Liver (tissue), 8 donors: ENCODE measurements at regions not wholly inside any gene's neighbourhood (a gene's known extent, or its start where the extent isn't known, plus 50 kb on each side); places are given as distances from the start of the nearest gene placed in this dataset.

ENCODE experiments used
- DNase-seq: peaks from one replicate; pipeline ENCODE4 v3.0.0-alpha.2; 2017; ENCODE audit warnings: low spot score
- H3K27ac ChIP-seq, 2 donors: one replicate each; pipeline ENCODE4 v1.7.0; 2013; ENCODE audit warnings: inconsistent platforms in 2 of 2, low read length in 2 of 2, control low read depth in 1 of 2, low read depth in 1 of 2, mild to moderate bottlenecking in 1 of 2
- H3K27me3 ChIP-seq, 4 donors: one replicate each; pipeline versions ENCODE4 v1.6.1 to v1.7.0; 2013; ENCODE audit warnings: low read length in 3 of 4, inconsistent platforms in 1 of 4, mild to moderate bottlenecking in 1 of 4, moderate library complexity in 1 of 4; ENCODE audit not compliant: control insufficient read depth in 4 of 4, insufficient read depth in 4 of 4
- H3K36me3 ChIP-seq, 4 donors: one replicate each; pipeline versions ENCODE4 v1.6.1 to v1.7.0; 2013; ENCODE audit warnings: low read length in 3 of 4, mild to moderate bottlenecking in 3 of 4, low read depth in 1 of 4, moderate library complexity in 1 of 4; ENCODE audit not compliant: control insufficient read depth in 4 of 4, insufficient read depth in 3 of 4
- H3K4me1 ChIP-seq, 4 donors: one replicate each; pipeline versions ENCODE4 v1.6.1 to v1.7.0; 2013; ENCODE audit warnings: low read length in 3 of 4, mild to moderate bottlenecking in 3 of 4, moderate library complexity in 1 of 4; ENCODE audit not compliant: control insufficient read depth in 4 of 4, insufficient read depth in 4 of 4
- H3K4me3 ChIP-seq, 3 donors: one replicate each; pipeline versions ENCODE4 v1.6.1 to v1.7.0; 2013; ENCODE audit warnings: low read length in 3 of 3, control low read depth in 1 of 3, low read depth in 1 of 3, mild to moderate bottlenecking in 1 of 3
- H3K9ac ChIP-seq, 2 donors: one replicate each; pipeline ENCODE4 v1.7.0; 2013; ENCODE audit warnings: low read length in 2 of 2, mild to moderate bottlenecking in 2 of 2, moderate library complexity in 2 of 2, control low read depth in 1 of 2, low read depth in 1 of 2
- H3K9me3 ChIP-seq, 4 donors: one replicate each; pipeline versions ENCODE4 v1.6.1 to v1.7.0; 2013; ENCODE audit warnings: low read length in 3 of 4; ENCODE audit not compliant: control insufficient read depth in 4 of 4
- EGR1 ChIP-seq, 2 donors: IDR thresholded peaks; 2 replicates each; pipeline ENCODE4 v1.6.1; 2016 to 2018; ENCODE audit warnings: antibody characterized with exemption in 2 of 2, low read depth in 2 of 2
- FOXA1 ChIP-seq: IDR thresholded peaks from 2 replicates; pipeline ENCODE4 v1.6.1; 2016; ENCODE audit warnings: antibody characterized with exemption
- FOXA2 ChIP-seq: IDR thresholded peaks from 2 replicates; pipeline ENCODE4 v1.6.1; 2016; ENCODE audit warnings: antibody characterized with exemption
- GABPA ChIP-seq, 2 donors: IDR thresholded peaks in 1 of 2; conservative IDR thresholded peaks in 1 of 2; 2 replicates each; pipeline ENCODE4 v1.6.1; 2016; ENCODE audit warnings: antibody characterized with exemption in 2 of 2, mild to moderate bottlenecking in 1 of 2, moderate library complexity in 1 of 2
- HNF4A ChIP-seq, 2 donors: conservative IDR thresholded peaks; 2 replicates each; pipeline ENCODE4 v1.6.1; 2016; ENCODE audit warnings: antibody characterized with exemption in 2 of 2, mild to moderate bottlenecking in 2 of 2
- JUND ChIP-seq, 2 donors: IDR thresholded peaks; 2 replicates each; pipeline ENCODE4 v1.6.1; 2016; ENCODE audit warnings: antibody characterized with exemption in 2 of 2
- MAX ChIP-seq: IDR thresholded peaks from 2 replicates; pipeline ENCODE4 v1.6.1; 2016; ENCODE audit warnings: antibody characterized with exemption
- NR2F2 ChIP-seq: IDR thresholded peaks from 2 replicates; pipeline ENCODE4 v1.6.1; 2016; ENCODE audit warnings: antibody characterized with exemption
- RAD21 ChIP-seq, 2 donors: IDR thresholded peaks; 2 replicates each; pipeline ENCODE4 v1.6.1; 2016; ENCODE audit warnings: antibody characterized with exemption in 2 of 2, mild to moderate bottlenecking in 2 of 2
- RXRA ChIP-seq, 2 donors: IDR thresholded peaks; 2 replicates each; pipeline ENCODE4 v1.6.1; 2017 to 2018; ENCODE audit warnings: antibody characterized with exemption in 2 of 2, mild to moderate bottlenecking in 1 of 2
- SP1 ChIP-seq: IDR thresholded peaks from 2 replicates; pipeline ENCODE4 v1.6.1; 2018; ENCODE audit warnings: antibody characterized with exemption, mild to moderate bottlenecking
- TAF1 ChIP-seq: conservative IDR thresholded peaks from 2 replicates; pipeline ENCODE4 v1.6.1; 2016; ENCODE audit warnings: antibody characterized with exemption, mild to moderate bottlenecking
- YY1 ChIP-seq: IDR thresholded peaks from 2 replicates; pipeline ENCODE4 v1.6.1; 2016; ENCODE audit warnings: antibody characterized with exemption, mild to moderate bottlenecking
- ZBTB33 ChIP-seq: IDR thresholded peaks from 2 replicates; pipeline ENCODE4 v1.6.1; 2016; ENCODE audit warnings: antibody characterized with exemption
- WGBS: extraction: QIAGEN DNeasy Blood & Tissue Kit; methylation state at CpG from one replicate; pipeline ENCODE4 v1.1.7; 2013; 5-methylcytosine and 5-hydroxymethylcytosine counted together
- TF ChIP-seq, protein P1 (sequence below): fragments of 150-350 bp; IDR thresholded peaks from 2 replicates; pipeline ENCODE4 v1.5.1; 2017; ENCODE audit warnings: improper control_type of control experiment, low read depth, low read length; ENCODE audit not compliant: missing input control
- TF ChIP-seq, protein P2 (sequence below): IDR thresholded peaks from 2 replicates; pipeline ENCODE4 v1.6.1; 2016; ENCODE audit warnings: antibody characterized with exemption
- TF ChIP-seq, protein P3 (sequence below): IDR thresholded peaks from 2 replicates; pipeline ENCODE4 v1.6.1; 2016; ENCODE audit warnings: antibody characterized with exemption, mild to moderate bottlenecking
- donor health status: healthy.
- donor health status: healthy.
- donor health status: healthy.
- donor health status: healthy.
- donor health status: healthy.

- Histone ChIP-seq H3K4me1 (no peaks in the 10 kb centered on the region), H3K9me3 (no peaks in the 10 kb centered on the region), H3K9ac (no peak overlapping the region), H3K4me3 (no peak overlapping the region), H3K27me3 (no peaks in the 10 kb centered on the region), H3K36me3 (no peaks in the 10 kb centered on the region), H3K27ac (no peak overlapping the region)
- DNase-seq = no peak
- TF ChIP-seq RAD21 (IDR thresholded peaks at IDR 0.05) (no peak), MAX (no peak), NR2F2 (no peak), JUND (IDR thresholded peaks at IDR 0.05) (no peak), TAF1 (no peak), ZBTB33 (no peak), GABPA (IDR thresholded peaks at IDR 0.05 in 1 of 2, conservative IDR thresholded peaks at IDR 0.05 in 1 of 2) (no peak), FOXA1 (no peak), EGR1 (IDR thresholded peaks at IDR 0.05; ENCODE audit: low read depth in 2 of 2) (no peak), RXRA (IDR thresholded peaks at IDR 0.05) (no peak), SP1 (no peak), YY1 (no peak), HNF4A (conservative IDR thresholded peaks at IDR 0.05) (no peak)
- TF ChIP-seq, protein P1, sequence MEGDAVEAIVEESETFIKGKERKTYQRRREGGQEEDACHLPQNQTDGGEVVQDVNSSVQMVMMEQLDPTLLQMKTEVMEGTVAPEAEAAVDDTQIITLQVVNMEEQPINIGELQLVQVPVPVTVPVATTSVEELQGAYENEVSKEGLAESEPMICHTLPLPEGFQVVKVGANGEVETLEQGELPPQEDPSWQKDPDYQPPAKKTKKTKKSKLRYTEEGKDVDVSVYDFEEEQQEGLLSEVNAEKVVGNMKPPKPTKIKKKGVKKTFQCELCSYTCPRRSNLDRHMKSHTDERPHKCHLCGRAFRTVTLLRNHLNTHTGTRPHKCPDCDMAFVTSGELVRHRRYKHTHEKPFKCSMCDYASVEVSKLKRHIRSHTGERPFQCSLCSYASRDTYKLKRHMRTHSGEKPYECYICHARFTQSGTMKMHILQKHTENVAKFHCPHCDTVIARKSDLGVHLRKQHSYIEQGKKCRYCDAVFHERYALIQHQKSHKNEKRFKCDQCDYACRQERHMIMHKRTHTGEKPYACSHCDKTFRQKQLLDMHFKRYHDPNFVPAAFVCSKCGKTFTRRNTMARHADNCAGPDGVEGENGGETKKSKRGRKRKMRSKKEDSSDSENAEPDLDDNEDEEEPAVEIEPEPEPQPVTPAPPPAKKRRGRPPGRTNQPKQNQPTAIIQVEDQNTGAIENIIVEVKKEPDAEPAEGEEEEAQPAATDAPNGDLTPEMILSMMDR = no peak
- TF ChIP-seq, protein P2, sequence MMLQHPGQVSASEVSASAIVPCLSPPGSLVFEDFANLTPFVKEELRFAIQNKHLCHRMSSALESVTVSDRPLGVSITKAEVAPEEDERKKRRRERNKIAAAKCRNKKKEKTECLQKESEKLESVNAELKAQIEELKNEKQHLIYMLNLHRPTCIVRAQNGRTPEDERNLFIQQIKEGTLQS = no peak
- TF ChIP-seq, protein P3, sequence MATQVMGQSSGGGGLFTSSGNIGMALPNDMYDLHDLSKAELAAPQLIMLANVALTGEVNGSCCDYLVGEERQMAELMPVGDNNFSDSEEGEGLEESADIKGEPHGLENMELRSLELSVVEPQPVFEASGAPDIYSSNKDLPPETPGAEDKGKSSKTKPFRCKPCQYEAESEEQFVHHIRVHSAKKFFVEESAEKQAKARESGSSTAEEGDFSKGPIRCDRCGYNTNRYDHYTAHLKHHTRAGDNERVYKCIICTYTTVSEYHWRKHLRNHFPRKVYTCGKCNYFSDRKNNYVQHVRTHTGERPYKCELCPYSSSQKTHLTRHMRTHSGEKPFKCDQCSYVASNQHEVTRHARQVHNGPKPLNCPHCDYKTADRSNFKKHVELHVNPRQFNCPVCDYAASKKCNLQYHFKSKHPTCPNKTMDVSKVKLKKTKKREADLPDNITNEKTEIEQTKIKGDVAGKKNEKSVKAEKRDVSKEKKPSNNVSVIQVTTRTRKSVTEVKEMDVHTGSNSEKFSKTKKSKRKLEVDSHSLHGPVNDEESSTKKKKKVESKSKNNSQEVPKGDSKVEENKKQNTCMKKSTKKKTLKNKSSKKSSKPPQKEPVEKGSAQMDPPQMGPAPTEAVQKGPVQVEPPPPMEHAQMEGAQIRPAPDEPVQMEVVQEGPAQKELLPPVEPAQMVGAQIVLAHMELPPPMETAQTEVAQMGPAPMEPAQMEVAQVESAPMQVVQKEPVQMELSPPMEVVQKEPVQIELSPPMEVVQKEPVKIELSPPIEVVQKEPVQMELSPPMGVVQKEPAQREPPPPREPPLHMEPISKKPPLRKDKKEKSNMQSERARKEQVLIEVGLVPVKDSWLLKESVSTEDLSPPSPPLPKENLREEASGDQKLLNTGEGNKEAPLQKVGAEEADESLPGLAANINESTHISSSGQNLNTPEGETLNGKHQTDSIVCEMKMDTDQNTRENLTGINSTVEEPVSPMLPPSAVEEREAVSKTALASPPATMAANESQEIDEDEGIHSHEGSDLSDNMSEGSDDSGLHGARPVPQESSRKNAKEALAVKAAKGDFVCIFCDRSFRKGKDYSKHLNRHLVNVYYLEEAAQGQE = no peak
These were observed 132.4 kb downstream of the TXNL1 start for GRCh38 chr18:56505971-56506370.

DNA sequence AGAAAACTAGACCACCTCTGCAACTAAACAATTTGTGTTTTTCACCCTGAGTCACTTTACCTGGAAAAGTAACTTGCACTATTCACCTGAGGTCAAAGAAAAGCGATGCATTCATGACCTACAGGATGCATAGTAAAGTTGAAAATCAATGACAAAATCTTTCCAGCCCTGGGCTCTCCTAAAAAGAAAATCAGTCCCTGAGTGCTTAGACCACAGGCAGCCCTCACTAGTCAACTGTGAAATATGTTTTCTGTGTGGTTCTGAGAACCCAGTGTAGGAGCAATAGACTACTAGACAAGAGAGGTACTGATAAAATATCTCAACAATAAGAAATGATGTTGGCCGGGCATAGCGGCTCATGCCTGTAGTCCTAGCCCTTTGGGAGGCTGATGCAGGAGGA lies 133.1 kb downstream of the TXNL1 start:
- Histone ChIP-seq H3K4me3 (no peak overlapping the region), H3K36me3 (no peaks in the 10 kb centered on the region), H3K4me1 (no peaks in the 10 kb centered on the region), H3K27ac (no peak overlapping the region), H3K9ac (no peak overlapping the region), H3K9me3 (no peaks in the 10 kb centered on the region), H3K27me3 (no peaks in the 10 kb centered on the region)
- no peak for DNase-seq
- WGBS = 94% methylated on average over 3 of the region's 3 CpGs
- TF ChIP-seq NR2F2 (no peak), HNF4A (conservative IDR thresholded peaks at IDR 0.05) (no peak), JUND (IDR thresholded peaks at IDR 0.05) (no peak), FOXA2 (no peak), FOXA1 (no peak), RAD21 (IDR thresholded peaks at IDR 0.05) (no peak), YY1 (no peak), SP1 (no peak), MAX (no peak), GABPA (IDR thresholded peaks at IDR 0.05 in 1 of 2, conservative IDR thresholded peaks at IDR 0.05 in 1 of 2) (no peak)
- TF ChIP-seq, protein P3 = no peak
- TF ChIP-seq, protein P1 = no peak
- TF ChIP-seq, protein P2 = no peak
